ENCODE measurements at regions not wholly inside any gene's neighbourhood (a gene's known extent, or its start where the extent isn't known, plus 50 kb on each side); places are given as distances from the start of the nearest gene placed in this dataset.

DNA sequence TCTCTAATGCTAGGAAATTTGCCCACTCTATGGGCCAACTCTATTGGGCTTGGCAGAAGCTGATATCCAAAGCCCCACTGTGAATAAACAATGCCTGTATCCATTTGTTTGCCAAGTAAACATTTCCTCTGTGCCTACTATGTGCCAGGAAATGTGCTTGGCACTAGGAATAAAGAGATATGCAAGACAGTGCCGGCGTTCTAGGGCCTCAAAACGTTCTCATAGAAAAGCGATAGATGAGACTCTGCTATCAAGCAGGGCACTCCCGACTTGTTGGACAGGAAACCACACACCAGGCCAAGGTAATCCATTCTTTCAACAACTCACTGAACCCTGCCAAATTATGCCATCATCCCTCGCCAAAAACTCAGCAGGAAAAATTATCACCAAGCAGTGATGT lies 196.7 kb downstream of the IPMK start:
- TF ChIP-seq, protein P1, sequence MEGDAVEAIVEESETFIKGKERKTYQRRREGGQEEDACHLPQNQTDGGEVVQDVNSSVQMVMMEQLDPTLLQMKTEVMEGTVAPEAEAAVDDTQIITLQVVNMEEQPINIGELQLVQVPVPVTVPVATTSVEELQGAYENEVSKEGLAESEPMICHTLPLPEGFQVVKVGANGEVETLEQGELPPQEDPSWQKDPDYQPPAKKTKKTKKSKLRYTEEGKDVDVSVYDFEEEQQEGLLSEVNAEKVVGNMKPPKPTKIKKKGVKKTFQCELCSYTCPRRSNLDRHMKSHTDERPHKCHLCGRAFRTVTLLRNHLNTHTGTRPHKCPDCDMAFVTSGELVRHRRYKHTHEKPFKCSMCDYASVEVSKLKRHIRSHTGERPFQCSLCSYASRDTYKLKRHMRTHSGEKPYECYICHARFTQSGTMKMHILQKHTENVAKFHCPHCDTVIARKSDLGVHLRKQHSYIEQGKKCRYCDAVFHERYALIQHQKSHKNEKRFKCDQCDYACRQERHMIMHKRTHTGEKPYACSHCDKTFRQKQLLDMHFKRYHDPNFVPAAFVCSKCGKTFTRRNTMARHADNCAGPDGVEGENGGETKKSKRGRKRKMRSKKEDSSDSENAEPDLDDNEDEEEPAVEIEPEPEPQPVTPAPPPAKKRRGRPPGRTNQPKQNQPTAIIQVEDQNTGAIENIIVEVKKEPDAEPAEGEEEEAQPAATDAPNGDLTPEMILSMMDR (IDR thresholded peaks at IDR 0.05; ENCODE audit: insufficient read depth, low read depth, low read length), result no peak
- CTCF ChIA-PET, result interaction anchor here (1.5 kb wide), 1 partner anchor 12 kb away, joined by 4 read pairs; no protein-coding TSS in a partner anchor
- Histone ChIP-seq H3K36me3 (ENCODE audit: control insufficient read depth, insufficient read depth, low read length) (no peaks in the 10 kb centered on the region), H3K27me3 (ENCODE audit: control insufficient read depth, insufficient read depth, low read length) (peaks cover 10% of the 10 kb centered on the region), H3K4me3 (ENCODE audit: low read depth, low read length) (no peak overlapping the region)
- no peak for DNase-seq (ENCODE audit: low read depth)
- POLR2A ChIA-PET, result no interaction called here

DNA sequence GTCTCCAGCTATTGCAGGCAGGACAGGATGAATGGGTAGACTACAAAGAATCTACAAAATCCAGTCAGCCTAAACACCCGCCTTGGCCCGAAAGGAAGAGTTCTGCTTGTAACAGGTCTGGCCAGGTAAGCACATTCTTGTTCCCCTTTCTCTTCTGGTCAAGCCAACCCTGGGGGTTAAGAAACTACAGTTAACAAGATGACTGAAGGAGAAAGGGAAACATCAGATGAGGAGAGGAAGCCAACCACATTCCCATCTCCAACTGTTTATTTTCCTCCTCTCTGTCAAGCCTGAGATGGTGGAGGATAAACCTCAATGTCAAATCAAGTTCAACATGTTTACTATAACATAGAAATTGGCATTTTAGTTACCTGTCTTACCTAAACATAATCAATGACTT lies 198.9 kb downstream of the IPMK start:
- ChIA-PET POLR2A (no interaction called here), CTCF (interaction anchor here (1.0 to 1.7 kb wide), 2 partner anchors 11 to 489 kb away, joined by 3 to 6 read pairs; no protein-coding TSS in a partner anchor)
- Histone ChIP-seq H3K4me3 (ENCODE audit: low read depth, low read length) (no peak overlapping the region), H3K27me3 (ENCODE audit: control insufficient read depth, insufficient read depth, low read length) (peaks cover 10% of the 10 kb centered on the region), H3K36me3 (ENCODE audit: control insufficient read depth, insufficient read depth, low read length) (no peaks in the 10 kb centered on the region)
- DNase-seq (ENCODE audit: low read depth), result no peak
- TF ChIP-seq, protein P1 (IDR thresholded peaks at IDR 0.05; ENCODE audit: insufficient read depth, low read depth, low read length), result no peak

DNA sequence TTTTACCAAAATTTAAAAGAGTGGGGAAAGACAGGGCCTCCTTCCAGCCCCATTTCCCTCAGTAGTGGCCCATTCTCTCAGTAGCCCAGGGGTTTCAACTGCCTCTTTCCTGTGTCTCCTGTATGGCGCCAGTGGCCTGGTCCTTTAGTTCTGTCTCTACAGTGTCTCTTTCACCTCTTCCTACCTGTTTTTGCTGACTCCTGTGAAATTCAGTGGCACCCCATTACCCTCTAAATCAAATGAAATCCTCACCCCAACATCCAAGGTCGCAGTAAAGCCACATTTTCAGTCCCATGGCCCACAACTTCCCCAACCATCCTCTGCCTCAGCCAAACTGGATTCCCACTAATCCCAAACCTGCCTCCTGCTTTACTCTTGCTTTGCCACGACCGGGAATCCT lies 200.7 kb downstream of the IPMK start:
- POLR2A ChIA-PET, result no interaction called here
- no peak for DNase-seq (ENCODE audit: low read depth)
- Histone ChIP-seq H3K4me3 (ENCODE audit: low read depth, low read length) (no peak overlapping the region), H3K27me3 (ENCODE audit: control insufficient read depth, insufficient read depth, low read length) (peaks cover 10% of the 10 kb centered on the region), H3K36me3 (ENCODE audit: control insufficient read depth, insufficient read depth, low read length) (no peaks in the 10 kb centered on the region)
- CTCF ChIA-PET, result interaction anchor here (1.4 to 3.0 kb wide), 2 partner anchors 28 to 487 kb away, joined by 5 to 20 read pairs; no protein-coding TSS in a partner anchor
- TF ChIP-seq, protein P1 (IDR thresholded peaks at IDR 0.05; ENCODE audit: insufficient read depth, low read depth, low read length), result no peak

DNA sequence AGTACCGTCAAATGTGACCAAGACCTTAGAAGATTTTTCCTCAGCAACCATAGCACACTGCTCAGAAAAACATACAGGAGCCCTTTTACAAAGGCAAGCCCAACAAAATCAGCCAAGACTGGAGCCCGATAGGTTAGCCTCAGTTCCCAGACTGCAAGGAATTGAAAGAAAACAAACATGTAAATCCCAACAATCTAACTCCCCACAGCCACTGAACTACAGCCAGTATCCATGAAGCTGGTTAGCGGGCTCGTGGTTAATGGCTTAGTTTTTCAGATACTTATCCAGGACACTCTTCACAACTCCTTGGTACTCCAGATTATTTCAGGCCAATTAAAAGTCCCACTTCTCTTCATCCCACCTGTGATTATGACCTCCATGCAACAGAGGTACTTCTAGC lies 201.6 kb downstream of the IPMK start:
- peaks cover 9% of the 10 kb centered on the region for H3K27me3 ChIP-seq (ENCODE audit: control insufficient read depth, insufficient read depth, low read length)
- ChIA-PET POLR2A (no interaction called here), CTCF (interaction anchor here (0.7 to 3.0 kb wide), 11 partner anchors 10 to 730 kb away, joined by 3 to 20 read pairs (median 5); no protein-coding TSS in a partner anchor)
- TF ChIP-seq, protein P1 (IDR thresholded peaks at IDR 0.05; ENCODE audit: insufficient read depth, low read depth, low read length), result no peak
- H3K4me3 ChIP-seq (ENCODE audit: low read depth, low read length), result no peak overlapping the region
- H3K36me3 ChIP-seq (ENCODE audit: control insufficient read depth, insufficient read depth, low read length), result no peaks in the 10 kb centered on the region
- no peak for DNase-seq (ENCODE audit: low read depth)

DNA sequence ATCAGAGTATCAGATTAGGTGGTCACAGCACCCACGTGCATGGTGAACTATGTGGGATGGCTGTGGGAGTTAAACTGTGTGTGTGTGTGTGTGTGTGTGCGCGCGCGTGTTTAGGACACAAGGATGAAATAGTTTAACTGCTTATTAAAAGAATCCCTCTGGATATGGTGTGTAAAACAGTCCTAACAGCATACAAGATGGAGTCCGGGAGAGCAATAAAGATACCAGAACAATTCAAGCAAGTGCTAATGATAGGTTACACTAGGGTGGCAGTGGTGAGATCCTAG lies 202.2 kb downstream of the IPMK start:
- ChIA-PET POLR2A (no interaction called here), CTCF (interaction anchor here (0.7 to 3.0 kb wide), 14 partner anchors 10 to 729 kb away, joined by 3 to 20 read pairs (median 4); no protein-coding TSS in a partner anchor)
- H3K4me3 ChIP-seq (ENCODE audit: low read depth, low read length), result no peak overlapping the region
- no peak for DNase-seq (ENCODE audit: low read depth)
- TF ChIP-seq, protein P1 (IDR thresholded peaks at IDR 0.05; ENCODE audit: insufficient read depth, low read depth, low read length), result no peak
- no peaks in the 10 kb centered on the region for H3K36me3 ChIP-seq (ENCODE audit: control insufficient read depth, insufficient read depth, low read length)
- H3K27me3 ChIP-seq (ENCODE audit: control insufficient read depth, insufficient read depth, low read length), result peaks cover 5% of the 10 kb centered on the region
